Right renal pelvis (tissue), 4 donors: ENCODE measurements at regions not wholly inside any gene's neighbourhood (a gene's known extent, or its start where the extent isn't known, plus 50 kb on each side); places are given as distances from the start of the nearest gene placed in this dataset.

Experiments
- DNase-seq, 4 donors: peaks; one replicate each; pipeline ENCODE4 v3.0.0-alpha.2; 2013; ENCODE audit warnings: low read depth in 4 of 4, low spot score in 3 of 4, missing footprints in 1 of 4

DNA sequence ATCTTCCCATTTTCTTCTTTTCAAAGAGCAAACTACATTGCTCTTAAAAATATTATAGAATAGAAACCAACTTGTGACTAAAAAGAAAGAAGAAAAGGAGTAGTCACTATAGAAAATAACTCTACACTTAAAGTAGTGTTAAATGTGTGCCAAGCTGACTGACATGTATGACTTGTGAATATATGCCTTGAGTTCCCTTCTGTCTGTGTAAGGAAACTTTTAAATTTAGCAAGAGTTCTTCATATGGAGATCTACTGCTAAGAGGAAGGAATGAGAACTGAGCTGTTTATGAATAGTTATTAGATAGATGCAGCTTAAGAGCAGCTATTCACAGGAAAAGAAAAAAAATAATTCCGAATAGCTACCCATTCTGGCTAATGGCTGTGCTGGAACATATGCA is 1221.7 kb upstream of the ZEB2 start:
- no peak for DNase-seq

DNA sequence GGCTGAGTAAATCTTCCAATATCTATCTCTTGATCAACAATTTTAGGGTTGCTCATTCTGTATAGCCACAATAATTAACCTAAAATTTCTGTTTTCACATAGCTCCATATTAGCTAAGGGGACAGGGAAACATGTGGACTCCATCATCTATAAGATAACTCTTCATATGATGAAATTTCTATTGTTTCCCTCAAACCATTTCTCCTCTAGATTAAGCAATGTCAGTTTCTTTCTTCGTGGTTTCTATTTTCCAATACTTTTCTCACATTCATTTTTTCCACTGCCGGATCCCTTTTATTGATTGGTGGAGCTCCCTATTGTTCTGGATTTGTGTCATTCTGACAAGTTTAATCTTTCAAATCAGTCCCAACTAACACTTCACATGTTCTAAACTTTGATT is 1221.3 kb upstream of the ZEB2 start:
- no peak for DNase-seq

DNA sequence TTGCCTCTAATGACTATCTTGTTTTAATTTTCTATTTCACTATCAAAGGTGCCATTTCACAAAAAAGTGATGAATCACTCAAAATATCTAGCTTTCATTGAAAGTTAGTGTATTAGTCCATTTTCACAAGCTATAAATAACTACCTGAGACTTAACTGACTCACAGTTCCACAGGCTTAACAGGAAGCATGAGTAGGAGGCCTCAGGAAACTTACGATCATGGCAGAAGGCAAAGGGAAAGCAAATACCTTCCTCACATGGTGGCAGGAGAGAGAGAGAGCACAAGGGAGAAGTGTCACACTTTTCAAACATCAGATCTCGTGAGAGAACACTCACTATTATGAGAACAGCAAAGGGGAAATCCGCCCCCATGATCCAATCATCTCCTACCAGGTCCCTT is 1220.4 kb upstream of the ZEB2 start:
- DNase-seq: no peak

DNA sequence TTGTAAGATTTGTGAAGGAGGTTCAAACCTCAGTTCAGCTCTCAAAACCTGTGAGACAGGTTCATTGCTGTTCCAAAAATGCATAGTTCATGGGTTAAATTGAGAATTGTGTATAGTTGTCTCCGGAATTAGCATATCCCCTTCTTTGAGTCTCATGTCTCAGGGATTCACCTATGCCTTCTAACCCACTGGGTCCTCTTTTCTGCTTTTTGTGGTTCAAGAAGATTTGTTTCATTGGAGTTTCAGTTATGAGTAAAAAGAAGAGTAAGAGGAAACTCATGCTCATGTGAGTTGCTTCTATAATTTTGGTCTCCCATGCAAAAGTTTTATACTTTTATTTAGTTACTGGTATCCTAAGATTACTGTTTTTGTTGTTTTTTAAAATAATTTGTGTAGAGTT is 1219.8 kb upstream of the ZEB2 start:
- no peak for DNase-seq

DNA sequence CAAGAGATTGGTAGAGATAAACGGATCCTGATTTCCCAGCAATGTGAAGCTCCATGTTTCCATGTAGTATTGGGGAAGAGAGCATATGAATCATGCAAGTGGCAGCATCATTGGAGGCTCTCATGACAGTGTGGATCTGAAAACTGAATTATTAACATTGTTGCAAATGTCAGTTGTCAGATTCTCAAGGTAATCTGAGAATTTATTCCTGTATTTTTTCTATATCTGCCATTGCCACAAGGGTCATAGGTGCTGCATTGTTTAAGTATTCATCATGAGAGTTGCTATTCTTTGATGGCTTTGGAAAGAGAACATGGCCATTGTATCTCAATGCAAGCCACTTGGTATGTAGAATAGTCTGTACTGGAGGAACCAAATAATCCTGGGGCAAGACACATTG is 1217.0 kb upstream of the ZEB2 start:
- no peak for DNase-seq

DNA sequence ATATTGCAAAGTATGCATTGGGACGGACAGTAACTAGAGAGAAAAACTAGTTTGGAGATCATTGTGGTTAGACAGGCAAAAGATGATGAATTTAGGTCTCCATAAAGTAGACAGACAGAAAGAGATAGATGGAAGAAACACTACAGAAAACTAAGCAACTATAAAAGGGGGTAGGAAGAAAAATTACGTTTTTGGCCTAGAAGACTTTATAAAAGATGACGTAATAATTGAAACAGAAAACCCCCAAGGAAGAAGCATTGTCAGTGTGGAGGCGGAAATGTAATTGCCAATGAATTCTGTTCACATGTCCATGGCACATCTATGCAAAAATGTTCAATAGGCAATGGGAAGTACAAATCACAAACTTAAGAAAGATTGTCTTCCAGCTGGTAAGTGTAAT is 1211.5 kb upstream of the ZEB2 start:
- no peak for DNase-seq

DNA sequence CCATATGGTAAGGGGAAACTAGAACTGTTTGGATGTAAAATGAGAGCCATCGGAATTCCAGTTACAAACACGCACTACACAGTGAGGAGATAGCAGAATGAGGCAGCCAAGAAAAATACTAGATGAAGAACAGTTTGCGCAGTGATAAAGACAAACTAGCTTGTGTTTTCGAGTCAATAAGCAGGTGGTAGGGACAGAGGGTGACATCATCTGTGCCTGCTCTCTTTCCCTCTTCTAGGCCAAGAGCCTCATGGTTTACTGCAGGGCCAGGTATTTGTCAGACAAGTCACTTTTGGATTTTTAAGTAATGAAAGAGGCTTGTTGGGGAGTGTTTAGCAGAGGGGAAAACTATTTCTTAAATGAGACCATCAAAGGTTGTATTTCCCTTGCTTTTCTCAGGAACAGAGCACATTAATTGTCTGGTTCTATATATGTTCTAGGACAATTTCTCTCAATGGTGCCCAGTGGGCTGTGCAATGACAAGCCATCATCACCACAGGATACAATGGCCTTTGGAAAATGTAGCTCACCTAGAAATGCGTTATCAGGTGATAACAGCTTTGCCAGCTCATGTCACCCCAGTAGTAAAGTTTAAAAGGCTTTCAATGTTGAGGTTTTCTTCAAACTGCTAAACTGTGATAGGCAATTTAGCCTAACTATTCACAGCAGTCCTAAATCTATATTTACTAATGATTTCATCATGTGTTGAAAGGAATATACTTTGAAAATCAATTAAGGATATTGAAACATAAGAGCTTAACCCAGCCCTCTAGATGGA is 1210.3 kb upstream of the ZEB2 start:
- no peak for DNase-seq

DNA sequence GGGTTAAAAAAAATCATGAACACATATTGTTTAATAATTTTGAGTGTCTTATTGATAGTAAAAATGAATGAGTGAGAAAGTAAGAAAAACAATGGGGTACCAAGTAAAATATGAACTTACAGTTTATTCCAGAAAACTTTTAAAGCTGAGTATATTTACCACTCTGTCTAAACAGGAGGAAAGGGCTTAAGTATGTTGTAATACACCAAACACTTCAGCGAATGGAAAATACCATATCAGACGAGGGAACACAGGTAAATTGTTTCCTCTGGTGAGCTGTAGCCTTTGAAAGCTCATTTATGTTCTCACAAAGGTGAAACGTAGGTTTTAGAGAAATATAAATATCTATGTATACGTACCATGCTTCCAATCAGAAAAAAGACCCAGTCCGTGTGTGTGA is 1209.6 kb upstream of the ZEB2 start:
- no peak for DNase-seq

DNA sequence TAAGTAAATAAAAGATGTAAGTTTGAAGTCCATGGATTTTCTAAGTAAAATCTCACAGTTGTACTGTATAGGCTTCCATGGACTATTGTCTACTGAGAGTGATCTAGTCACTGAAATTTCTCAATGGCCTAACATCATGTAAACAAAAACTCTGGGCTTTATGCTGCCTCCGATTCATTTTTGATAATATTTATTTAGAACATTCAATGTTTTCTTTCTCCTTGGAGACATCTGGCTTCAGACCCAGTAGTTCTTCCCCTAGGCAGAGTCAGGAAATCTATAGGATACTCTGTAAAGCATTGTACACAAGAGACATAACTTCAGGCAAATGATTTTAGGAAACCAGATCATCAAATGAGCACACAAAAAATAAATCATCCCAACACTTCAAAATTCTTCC is 1208.6 kb upstream of the ZEB2 start:
- DNase-seq: no peak

DNA sequence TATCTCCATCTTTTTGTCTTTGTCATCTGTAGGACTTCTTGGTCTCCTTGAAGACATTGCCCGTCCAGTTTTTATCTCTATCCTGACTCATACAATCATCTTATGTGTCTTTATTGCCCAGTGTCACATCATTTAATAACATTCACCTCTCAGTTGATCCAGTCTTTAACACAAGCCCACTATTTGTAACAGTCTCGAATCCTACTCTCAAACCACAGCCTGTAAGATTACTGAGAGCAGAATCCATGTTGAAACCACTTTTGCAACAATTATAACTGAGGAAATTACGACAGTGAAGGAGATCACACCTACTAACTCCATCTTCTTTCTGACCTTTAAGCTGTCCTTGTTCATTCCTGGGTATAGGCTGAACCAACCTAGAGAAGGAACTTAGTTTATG is 1206.0 kb upstream of the ZEB2 start:
- no peak for DNase-seq

DNA sequence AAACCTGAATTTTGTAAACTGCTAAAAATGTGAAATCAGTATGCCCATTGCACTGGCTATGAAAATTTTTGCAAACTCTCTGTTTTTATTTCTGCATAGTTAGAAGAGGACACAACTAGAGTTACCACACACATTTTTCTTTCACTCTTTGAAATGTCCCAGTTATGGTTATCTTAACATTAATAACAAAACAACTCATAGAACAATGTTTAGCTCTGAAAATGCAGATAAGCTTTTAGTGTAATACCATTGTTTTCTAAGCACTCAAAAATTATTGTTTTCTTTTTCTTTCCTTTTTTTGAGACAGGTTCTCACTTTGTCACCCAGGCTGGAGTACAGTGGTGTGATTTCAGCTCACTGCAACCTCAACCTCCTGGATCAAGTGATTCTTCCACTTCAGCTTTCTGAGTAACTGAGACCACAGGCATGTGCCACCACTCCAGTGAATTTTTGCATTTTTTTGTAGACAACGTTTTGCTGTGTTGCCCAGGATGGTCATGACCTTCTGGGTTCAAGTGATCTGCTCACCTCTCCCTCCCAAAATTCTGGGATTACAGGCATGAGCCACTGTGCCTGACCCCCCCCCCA is 1204.5 kb upstream of the ZEB2 start:
- no peak for DNase-seq

DNA sequence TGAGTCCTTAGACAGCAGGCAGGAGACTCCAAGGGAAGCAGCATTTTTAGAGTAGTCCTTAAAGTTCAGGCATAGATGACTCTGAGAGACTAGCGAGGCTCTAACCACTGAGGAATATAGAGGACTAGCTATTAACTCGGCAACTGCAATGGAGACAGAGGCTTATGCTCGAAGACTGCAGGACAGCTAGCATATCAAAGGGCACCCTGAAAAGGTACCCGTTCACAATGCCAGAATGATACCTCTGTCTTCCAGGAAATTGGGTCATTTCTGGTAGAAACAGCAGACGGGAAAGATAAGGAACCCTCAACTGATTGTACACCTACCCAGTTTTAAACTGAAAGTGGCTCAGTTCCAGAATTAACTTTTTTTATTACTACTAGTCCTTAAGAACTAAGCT is 1204.0 kb upstream of the ZEB2 start:
- DNase-seq: no peak

DNA sequence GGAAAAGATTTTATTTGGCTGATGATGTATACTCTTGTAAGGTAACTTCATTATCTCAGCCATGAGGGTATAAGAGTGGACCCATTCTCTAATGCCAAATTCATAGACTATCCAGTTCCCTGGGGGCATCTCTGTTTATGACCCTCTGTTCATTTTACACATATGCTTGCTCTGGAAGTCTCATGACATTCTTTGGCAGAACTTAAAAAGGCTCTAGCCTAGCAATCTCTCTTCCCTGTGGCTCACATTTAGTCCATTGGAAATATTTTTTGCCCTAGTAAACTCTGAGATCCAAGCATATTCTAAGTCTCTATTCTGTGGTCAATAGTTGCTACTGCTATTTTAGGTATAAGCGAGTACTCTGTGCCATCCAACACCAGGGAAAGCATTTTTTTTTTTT is 1201.8 kb upstream of the ZEB2 start:
- no peak for DNase-seq

DNA sequence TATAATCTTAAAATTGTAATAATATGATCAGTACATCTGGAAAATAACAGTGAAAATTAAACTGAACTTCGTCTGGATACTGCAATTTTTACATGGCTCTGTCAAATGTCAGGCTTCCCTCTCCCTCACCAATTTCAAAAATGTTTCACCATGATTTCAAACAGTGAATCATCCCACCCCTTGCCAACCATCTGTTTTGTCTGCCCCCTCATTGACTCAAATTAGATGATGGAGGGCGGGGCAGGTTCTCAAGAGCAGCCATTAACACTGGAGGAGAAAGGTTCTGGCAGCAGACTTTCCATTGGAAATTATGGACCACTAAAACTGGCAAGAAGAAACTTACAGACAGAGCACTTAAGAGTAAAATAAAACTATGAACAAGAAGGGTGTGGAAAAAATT is 1195.7 kb upstream of the ZEB2 start:
- DNase-seq: no peak

DNA sequence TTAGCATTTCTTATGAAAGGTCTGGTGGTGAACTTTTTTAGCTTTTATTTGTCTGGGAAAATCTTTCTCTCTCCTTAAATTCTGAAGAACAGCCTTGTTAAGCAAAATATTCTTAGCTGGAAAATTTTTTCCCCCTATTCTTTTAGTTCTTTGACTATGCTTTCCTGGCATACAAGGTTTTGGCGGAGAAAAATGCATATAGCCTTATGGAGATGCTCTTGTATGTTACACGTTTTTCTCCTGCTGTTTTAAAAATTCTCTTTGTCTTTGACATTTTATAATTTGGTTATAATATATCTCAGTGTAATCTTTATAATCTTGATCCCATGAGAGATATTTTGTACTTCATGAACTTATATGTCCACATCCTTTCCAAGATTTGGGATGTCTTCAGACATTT is 1190.4 kb upstream of the ZEB2 start:
- no peak for DNase-seq

DNA sequence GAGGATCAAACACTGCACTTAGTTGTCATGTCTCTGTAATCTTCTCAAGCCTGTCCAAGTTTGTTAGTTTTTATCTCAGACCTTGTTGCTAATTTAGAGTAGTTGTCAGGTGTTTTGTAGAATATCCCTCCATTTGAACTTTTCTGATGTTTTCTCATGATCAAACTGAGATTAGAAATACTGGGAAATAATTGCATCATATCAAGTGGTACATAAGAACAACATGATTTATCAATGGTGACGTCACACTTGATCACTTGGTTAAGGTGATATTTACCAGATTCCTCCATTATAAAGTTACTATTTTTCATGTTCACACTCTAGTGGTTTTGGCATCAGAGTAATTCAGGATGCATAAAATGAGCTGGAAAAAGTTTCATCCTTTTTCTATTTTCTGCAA is 1182.4 kb upstream of the ZEB2 start:
- DNase-seq: no peak

DNA sequence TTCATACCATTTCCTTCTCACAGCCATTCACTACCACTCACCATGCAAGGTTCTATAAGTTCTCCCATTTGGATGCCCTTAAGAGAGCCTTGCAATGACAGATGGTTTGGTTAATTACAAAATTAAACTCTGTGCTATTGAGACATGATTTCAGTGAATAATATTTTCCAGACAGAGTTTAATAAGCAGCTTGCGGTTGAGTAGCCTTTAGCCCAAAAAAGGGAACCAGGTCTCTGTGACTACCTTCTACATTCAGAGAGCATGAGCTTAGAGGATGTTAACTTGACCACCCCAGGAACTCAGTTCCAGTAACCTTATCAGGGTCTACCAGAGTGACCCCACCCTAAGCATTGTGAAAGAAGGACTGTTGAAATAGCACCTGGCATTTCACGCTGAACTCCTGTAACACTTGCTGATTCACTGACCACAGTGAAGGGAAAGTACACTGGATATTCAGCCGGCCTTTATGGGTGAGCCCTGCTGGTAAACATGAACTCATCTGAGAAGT is 1173.1 kb upstream of the ZEB2 start:
- no peak for DNase-seq

DNA sequence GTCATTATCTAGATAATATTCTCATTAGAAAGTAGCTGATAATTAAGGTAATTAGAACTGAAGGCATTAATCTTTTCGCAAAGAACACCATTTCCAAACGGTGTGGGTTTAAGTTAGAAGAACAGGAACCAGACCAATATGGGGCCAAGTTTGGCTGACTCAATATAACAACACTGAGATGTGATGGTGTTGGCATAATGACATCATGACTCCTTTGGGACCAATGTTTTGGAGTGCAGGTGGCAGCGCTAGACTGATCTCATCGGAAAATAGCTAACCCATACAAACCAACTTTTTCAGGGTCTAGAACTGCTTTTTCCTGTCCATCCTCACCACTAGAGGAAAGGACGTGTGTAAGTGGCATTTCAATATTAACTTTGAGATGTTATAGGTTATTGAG is 1171.7 kb upstream of the ZEB2 start:
- DNase-seq: no peak

DNA sequence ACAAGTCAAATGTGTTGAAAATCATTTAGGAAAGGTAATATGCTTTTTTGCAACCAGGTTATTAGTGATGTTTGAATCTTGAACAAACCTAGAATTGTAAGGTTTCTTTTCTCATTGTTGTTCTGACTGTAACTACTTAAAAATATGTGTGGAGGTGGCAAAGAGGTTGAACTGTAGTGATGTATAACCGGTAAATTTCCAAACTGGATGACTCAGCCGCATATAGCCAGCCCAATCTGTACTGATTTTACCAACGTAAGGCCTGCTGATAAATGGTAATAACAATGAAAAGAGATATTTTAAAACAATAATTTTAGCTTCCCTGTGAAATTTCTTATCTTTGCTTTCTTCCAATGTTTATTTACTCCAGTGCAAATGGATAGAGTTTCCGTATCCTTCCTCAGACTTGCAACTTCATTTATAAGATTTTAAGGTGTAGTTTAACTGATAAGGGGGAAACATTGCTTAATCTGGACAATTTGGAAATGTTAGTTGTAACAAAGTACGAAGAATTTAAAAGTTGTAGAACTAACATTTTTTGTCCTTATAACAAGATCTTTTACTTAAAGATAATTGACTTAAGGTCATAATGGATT is 1170.4 kb upstream of the ZEB2 start:
- no peak for DNase-seq

DNA sequence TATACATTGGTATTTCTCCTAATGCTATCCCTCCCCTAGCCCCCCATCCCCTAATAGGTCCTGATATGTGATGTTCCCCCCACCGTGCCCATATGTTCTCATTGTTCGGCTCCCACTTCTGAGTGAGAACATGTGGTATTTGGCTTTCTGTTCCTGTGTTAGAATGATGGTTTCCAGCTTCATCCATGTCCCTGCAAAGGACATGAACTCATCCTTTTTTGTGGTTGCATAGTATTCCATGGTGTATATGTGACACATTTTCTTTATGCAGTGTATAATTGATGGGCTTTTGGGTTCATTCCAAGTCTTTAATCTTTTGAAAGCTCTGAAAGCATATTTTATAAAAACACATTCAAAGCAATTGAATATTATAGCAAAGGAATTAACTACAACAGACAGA is 1169.4 kb upstream of the ZEB2 start:
- DNase-seq: no peak

DNA sequence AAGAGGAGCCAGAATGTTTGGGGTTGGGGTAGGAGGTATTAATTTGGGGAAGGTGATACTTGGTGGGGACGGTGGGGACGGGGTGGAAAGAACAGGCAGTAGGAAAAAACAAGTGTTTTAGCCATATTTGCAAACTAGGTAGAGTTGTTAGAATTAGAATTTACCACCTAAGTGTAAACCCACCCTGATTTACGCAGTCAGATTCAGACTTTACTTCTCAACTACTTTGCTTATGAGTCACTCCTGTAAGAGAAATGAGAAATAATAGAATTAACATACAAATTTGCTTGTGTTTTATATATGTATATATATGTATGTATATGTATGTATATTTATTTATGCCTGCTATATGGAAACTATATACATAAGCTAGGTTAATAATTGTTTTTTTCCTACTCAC is 1168.2 kb upstream of the ZEB2 start:
- no peak for DNase-seq

DNA sequence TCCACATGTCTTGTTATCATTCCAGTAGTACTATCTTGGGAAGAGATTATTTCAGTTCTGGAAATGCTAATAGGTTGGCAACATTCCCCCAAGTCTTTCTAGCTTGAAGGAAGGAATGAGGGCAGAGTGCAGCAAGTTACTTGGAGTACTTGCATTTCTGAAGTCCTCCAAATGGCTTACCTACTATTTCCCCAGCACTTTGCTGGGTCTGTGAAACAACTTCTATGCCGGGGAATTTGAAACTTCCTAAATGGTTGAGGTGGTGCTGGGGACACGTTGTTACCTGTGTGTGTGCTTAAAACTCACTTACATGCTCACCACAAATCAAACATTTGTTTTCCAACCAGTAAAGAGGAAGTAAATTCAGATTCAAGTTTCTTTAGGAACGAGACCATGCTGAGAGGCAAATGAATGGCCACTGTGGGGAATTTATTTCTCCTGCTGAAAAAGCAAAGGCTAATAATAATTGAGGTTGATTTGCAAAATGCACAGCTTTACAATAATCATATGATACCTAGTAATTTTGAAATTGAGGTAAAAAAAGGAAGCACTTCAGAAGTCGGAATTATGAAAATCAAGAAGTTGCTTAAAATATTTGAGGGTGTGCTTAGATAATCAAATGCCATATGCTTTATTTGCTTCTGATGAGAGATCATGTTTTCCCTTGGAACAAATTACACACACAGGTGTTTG is 1167.7 kb upstream of the ZEB2 start:
- no peak for DNase-seq
